DLD1 (cell line): ENCODE measurements at regions not wholly inside any gene's neighbourhood (a gene's known extent, or its start where the extent isn't known, plus 50 kb on each side); places are given as distances from the start of the nearest gene placed in this dataset.

ENCODE experiments used
- in situ Hi-C: cut with HindIII; loops from 2 replicates; pipeline ENCODE4 v1.10.0; 2017; ENCODE audit warnings: low sequenced_read_pairs

DNA sequence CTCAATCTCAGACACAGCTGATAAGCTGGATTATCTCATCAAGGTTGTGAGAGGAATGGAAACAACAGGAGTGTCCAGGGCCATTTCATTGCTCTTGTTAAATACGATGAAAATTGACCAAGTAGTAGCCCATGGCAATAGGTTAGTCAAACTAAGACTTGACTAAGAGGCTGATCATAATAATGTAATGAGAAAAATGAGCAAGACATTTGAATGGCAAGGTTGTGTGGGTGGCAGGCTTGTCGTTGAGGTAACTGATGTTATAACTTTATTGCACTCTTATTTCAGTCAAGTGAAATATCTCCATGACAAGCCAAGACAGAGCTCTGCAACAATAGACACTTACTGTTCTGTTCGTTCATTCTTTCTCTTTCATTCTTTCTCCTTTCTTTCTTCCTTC is 532.0 kb downstream of the GATA3 start:
- in situ Hi-C loops, result no loop called here

GRCh38 chr10:8588135-8588534 is 533.6 kb downstream of the GATA3 start:
- in situ Hi-C loops, result no loop called here

DNA sequence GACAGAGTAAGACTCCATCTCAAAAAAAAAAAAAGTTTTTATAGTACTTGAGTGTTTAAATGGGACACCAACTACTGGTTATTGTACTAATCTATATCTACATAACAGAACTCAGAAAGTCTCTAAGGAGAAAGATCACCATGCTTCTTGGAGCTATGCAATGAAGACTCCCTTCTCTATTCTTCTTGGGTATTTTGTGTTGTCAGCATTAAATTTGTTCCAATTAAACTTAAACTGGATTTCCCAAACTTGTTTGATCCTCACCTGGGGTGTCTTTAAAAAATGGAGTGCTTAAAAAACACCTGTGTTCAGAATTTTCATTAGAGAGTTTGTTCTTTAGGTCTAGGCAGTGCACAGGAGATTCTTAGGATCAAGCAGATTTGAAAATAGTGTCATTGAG is 536.0 kb downstream of the GATA3 start:
- in situ Hi-C loops, result no loop called here

GRCh38 chr10:8591640-8592039 is 537.2 kb downstream of the GATA3 start:
- in situ Hi-C loops, result no loop called here

DNA sequence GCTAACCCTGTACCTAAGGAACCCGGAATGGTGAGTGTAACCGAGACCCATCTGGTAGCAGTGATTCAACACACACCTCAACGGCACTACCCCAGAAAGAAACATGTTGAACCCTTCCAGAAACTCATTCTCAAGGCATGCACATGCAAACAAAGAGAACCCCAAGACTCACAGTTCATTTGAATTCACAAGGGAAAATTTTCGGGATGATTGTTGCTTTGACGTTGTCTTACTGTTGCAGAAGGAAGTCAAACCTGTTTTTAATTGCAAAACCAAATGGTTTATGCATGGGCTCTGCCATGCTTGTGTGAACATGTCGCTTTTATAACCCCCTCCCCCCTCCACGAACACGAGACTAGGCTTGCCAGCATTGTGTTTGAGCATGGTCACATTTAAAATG is 539.7 kb downstream of the GATA3 start:
- in situ Hi-C loops, result no loop called here

- in situ Hi-C loops, result no loop called here
These were observed 540.2 kb downstream of the GATA3 start for GRCh38 chr10:8594711-8595110.

- in situ Hi-C loops, result no loop called here
These were observed 540.7 kb downstream of the GATA3 start for GRCh38 chr10:8595140-8595539.

DNA sequence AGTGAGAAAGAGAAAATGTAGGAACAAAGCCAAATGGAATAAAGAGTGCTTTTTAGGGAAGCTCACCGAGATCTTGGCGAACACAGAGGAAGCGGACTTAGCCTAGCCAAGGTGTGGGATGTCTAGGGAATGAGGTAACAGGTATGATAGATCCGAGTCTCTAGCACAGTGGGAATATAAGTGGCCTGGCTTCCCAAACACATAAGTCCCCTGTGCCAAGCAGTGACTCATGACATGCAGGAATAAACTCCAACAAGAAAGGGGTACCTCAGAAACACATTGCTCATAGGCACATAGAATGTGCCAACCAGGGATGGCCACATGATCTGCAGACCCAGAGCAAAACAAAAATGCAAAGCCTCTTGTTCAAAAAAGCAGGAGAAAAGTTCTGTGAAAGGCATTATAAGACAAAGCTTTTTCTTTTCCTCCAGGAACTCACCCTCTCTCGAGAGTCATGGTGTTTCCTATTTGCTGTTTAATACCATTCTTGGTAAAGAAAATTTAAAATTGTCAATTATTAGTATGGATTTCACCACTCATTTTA is 542.5 kb downstream of the GATA3 start:
- in situ Hi-C loops, result no loop called here

DNA sequence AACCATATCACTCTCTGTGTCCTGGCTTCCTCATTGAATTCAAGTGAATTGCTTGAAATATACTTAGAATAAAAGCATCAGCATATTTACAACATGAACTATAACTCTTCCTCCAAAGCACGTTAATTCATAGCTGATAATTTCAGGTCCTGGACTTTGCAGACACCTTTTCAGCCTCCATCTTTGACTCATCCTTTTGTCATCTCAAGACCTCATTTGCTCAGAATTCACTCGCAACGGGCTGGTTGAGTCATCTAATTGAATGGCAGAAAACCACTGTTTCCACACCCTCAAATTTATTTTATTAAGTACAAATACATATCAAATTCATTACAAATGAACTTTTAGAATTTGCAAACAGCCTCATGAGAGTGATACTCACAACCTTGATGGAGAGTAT is 545.7 kb downstream of the GATA3 start:
- in situ Hi-C loops, result no loop called here

DNA sequence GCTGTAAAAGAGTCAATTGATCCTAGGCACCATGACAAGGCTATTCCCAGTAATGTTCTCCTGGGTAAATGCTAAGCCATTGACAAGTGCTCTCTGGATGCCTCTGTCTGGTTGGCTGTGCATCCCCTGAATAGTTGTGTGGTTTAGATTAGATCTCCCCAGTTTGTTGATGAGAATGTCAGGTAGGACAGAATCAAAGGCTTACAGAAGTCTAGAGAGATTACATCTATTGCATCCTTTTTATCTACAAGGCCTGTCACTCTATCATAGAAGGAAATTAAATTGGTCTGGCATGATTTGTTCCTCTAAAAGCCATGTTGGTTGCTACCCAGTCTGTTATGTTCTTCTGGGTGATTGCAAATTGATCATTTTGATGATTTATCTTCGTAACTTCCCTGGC is 548.3 kb downstream of the GATA3 start:
- in situ Hi-C loops, result no loop called here

- in situ Hi-C loops, result no loop called here
These were observed 559.6 kb downstream of the GATA3 start for GRCh38 chr10:8614054-8614565.

GRCh38 chr10:8615118-8615517 is 560.6 kb downstream of the GATA3 start:
- in situ Hi-C loops, result no loop called here

DNA sequence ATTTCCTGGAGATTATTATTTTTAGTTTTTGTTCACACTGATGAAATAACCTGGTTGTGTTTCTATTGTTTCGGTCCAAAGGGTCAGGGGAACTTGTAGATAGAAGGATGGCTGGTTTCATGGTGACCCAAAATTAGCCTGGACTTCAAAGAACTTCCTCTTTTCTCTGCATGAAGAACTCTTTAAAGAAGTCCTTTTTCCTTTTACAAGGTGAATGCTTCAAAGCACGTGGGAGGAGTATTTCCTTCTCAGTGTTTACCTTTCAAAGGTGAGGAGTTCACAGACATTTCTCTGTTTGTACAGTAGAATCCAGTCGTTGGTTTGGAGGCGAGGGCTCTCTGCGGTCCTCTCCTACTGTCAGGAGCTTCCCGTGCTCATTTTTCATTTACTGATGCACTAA is 561.7 kb downstream of the GATA3 start:
- in situ Hi-C loops, result no loop called here

DNA sequence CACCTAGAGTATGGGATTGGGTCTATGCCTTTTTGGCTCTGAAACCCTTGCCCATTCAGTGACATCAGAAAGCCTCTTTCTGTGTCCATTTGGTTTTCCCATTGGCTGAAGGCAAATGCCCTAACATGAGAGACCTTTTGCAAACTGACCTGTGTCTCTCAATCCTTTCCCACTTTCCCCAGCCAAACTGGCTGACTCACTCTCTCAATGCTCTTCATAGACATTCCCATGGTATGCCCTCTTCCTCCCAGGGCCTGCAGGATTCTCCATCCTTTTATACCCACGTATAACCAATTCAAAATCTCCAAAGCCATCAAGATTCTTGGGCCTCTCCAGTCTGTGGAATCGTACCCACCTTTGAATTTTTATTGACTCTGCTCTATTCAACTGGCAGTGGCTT is 563.3 kb downstream of the GATA3 start:
- in situ Hi-C loops, result no loop called here

- in situ Hi-C loops, result no loop called here
These were observed 564.3 kb downstream of the GATA3 start for GRCh38 chr10:8618834-8619233.

GRCh38 chr10:8628351-8628750 is 573.9 kb downstream of the GATA3 start:
- in situ Hi-C loops, result no loop called here

- in situ Hi-C loops, result no loop called here
These were observed 579.4 kb downstream of the GATA3 start for GRCh38 chr10:8633909-8634308.

DNA sequence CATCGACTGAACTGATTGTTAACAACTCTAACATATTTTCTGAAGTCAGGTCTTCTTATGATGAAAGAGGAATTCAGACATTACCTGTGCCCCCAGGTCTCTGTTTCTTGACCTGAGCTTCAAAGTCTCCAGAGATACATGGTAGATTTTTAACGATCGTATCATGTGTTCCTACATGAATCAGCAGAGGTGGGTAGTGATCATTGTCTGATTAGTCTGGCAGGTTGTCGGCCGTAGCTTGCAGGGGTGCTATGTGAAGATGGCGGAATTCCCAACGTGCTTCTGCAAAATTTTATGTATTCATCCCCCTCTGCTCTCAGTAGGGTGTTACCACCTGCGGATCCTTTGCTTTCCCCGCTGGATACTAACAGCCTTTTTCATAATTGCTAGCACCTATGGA is 581.9 kb downstream of the GATA3 start:
- in situ Hi-C loops, result no loop called here

GRCh38 chr10:8637640-8638039 is 583.2 kb downstream of the GATA3 start:
- in situ Hi-C loops, result no loop called here

GRCh38 chr10:8638088-8638672 is 583.7 kb downstream of the GATA3 start:
- in situ Hi-C loops, result no loop called here

DNA sequence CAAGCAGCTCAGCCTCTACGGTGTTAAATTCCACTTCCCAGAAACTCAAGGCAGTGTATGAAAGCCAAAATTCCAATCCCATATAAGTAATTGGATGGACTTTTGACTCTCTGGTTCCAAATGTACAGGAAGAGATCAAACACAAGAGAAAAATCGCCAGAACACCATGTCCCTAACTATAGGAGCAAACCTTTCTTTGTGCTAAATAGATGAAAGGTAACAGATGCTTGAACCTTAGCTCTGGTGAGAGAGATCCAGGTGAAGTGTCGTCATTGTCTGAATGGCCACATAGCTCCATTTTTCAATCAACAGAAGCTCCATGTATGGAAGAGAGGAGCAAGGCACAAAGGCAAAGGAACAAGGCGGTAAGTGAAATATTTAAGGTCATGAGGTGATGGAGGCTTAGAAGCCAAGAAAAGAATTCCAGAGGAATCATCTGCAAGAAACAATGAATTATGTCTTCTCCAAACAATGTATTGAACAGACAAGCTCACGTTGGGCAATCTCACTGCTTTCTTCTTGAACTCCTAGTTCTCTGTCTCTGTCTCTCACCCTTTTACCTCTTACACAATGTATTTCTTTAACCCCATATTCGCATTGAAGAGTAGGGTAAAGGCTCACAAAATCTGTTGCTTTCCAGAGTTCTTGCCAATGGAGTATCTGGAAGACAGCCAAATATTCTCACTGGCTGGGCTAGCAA is 585.1 kb downstream of the GATA3 start:
- in situ Hi-C loops, result no loop called here

- in situ Hi-C loops, result no loop called here
These were observed 585.8 kb downstream of the GATA3 start for GRCh38 chr10:8640301-8640700.
